ENCODE measurements at regions not wholly inside any gene's neighbourhood (a gene's known extent, or its start where the extent isn't known, plus 50 kb on each side); places are given as distances from the start of the nearest gene placed in this dataset.

- TF ChIP-seq POLR2A (IDR thresholded peaks at IDR 0.05) (no peak), POLR2AphosphoS5 (IDR thresholded peaks at IDR 0.05) (no peak)
- TF ChIP-seq, protein P1, sequence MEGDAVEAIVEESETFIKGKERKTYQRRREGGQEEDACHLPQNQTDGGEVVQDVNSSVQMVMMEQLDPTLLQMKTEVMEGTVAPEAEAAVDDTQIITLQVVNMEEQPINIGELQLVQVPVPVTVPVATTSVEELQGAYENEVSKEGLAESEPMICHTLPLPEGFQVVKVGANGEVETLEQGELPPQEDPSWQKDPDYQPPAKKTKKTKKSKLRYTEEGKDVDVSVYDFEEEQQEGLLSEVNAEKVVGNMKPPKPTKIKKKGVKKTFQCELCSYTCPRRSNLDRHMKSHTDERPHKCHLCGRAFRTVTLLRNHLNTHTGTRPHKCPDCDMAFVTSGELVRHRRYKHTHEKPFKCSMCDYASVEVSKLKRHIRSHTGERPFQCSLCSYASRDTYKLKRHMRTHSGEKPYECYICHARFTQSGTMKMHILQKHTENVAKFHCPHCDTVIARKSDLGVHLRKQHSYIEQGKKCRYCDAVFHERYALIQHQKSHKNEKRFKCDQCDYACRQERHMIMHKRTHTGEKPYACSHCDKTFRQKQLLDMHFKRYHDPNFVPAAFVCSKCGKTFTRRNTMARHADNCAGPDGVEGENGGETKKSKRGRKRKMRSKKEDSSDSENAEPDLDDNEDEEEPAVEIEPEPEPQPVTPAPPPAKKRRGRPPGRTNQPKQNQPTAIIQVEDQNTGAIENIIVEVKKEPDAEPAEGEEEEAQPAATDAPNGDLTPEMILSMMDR (IDR thresholded peaks at IDR 0.05), result no peak
Observed at GRCh38 chr5:73233053-73233460, 60.1 kb downstream of the TMEM174 start.

Data from stomach (tissue), 4 donors.